Spinal cord (tissue), 9 donors: ENCODE measurements at regions not wholly inside any gene's neighbourhood (a gene's known extent, or its start where the extent isn't known, plus 50 kb on each side); places are given as distances from the start of the nearest gene placed in this dataset.
A peak's percentile ranks its signal among the peaks of the same experiment; 100 is the strongest.

Experiments
- DNase-seq, 6 donors: peaks; one replicate each; pipeline versions ENCODE4 v3.0.0 to v3.0.0-alpha.2; 2013 to 2015; ENCODE audit warnings: low spot score in 6 of 6, low read depth in 4 of 6
- H3K27ac ChIP-seq: one replicate; pipeline ENCODE4 v1.5.1; 2013; ENCODE audit warnings: low read depth, low read length, control low read depth
- H3K27me3 ChIP-seq: one replicate; pipeline ENCODE4 v1.6.1; 2013; ENCODE audit warnings: low read length; ENCODE audit not compliant: control insufficient read depth, insufficient read depth
- H3K36me3 ChIP-seq: one replicate; pipeline ENCODE4 v1.6.1; 2013; ENCODE audit warnings: low read length; ENCODE audit not compliant: control insufficient read depth, insufficient read depth
- H3K4me1 ChIP-seq: one replicate; pipeline ENCODE4 v1.6.1; 2013; ENCODE audit warnings: low read length; ENCODE audit not compliant: control insufficient read depth, insufficient read depth
- H3K4me3 ChIP-seq: one replicate; pipeline ENCODE4 v1.5.1; 2013; ENCODE audit warnings: low read depth, low read length, control low read depth
- H3K9me3 ChIP-seq: one replicate; pipeline ENCODE4 v1.6.1; 2013; ENCODE audit warnings: low read length; ENCODE audit not compliant: control insufficient read depth, insufficient read depth
- WGBS: methylation state at CpG from one replicate; pipeline ENCODE4 v1.1.5; 2013; ENCODE audit warnings: missing lambda C conversion rate; ENCODE audit not compliant: insufficient coverage; 5-methylcytosine and 5-hydroxymethylcytosine counted together
- donor health status: healthy.

GRCh38 chr1:96309783-96310182 is 411.8 kb upstream of the PTBP2 start:
- no peaks in the 10 kb centered on the region for H3K4me1 ChIP-seq
- H3K36me3 ChIP-seq = no peaks in the 10 kb centered on the region
- no peak overlapping the region for H3K4me3 ChIP-seq
- no peaks in the 10 kb centered on the region for H3K9me3 ChIP-seq
- H3K27me3 ChIP-seq = no peaks in the 10 kb centered on the region
- no peak for DNase-seq
- H3K27ac ChIP-seq = no peak overlapping the region
- WGBS = no CpG with 5 or more reads among the region's 1 CpG

- no peak overlapping the region for H3K4me3 ChIP-seq
- H3K27me3 ChIP-seq = no peaks in the 10 kb centered on the region
- WGBS = no CpG with 5 or more reads among the region's 1 CpG
- no peak for DNase-seq
- H3K4me1 ChIP-seq = no peaks in the 10 kb centered on the region
- no peak overlapping the region for H3K27ac ChIP-seq
- H3K36me3 ChIP-seq = no peaks in the 10 kb centered on the region
- no peaks in the 10 kb centered on the region for H3K9me3 ChIP-seq
These were observed 408.4 kb upstream of the PTBP2 start for GRCh38 chr1:96313216-96313615.

GRCh38 chr1:96329121-96329520 is 392.5 kb upstream of the PTBP2 start:
- Histone ChIP-seq H3K27ac (no peak overlapping the region), H3K4me1 (no peaks in the 10 kb centered on the region), H3K9me3 (no peaks in the 10 kb centered on the region), H3K4me3 (no peak overlapping the region), H3K27me3 (no peaks in the 10 kb centered on the region), H3K36me3 (no peaks in the 10 kb centered on the region)
- DNase-seq = no peak
- WGBS = no CpG with 5 or more reads among the region's 4 CpGs

- WGBS = 94% methylated on average over 2 of the region's 3 CpGs
- no peak for DNase-seq
- Histone ChIP-seq H3K27ac (no peak overlapping the region), H3K9me3 (no peaks in the 10 kb centered on the region), H3K4me1 (no peaks in the 10 kb centered on the region), H3K4me3 (no peak overlapping the region), H3K27me3 (no peaks in the 10 kb centered on the region), H3K36me3 (no peaks in the 10 kb centered on the region)
These were observed 390.0 kb upstream of the PTBP2 start for GRCh38 chr1:96331596-96331995.

- Histone ChIP-seq H3K9me3 (no peaks in the 10 kb centered on the region), H3K4me1 (no peaks in the 10 kb centered on the region), H3K27me3 (no peaks in the 10 kb centered on the region), H3K4me3 (no peak overlapping the region), H3K27ac (no peak overlapping the region), H3K36me3 (no peaks in the 10 kb centered on the region)
- no peak for DNase-seq
- WGBS = no CpG with 5 or more reads among the region's 4 CpGs
These were observed 387.9 kb upstream of the PTBP2 start for GRCh38 chr1:96333522-96334235.

- WGBS = 100% methylated on average over 3 of the region's 4 CpGs
- H3K27ac ChIP-seq = no peak overlapping the region
- DNase-seq = no peak
These were observed 387.4 kb upstream of the PTBP2 start for GRCh38 chr1:96334236-96334557.

GRCh38 chr1:96338622-96339021 is 383.0 kb upstream of the PTBP2 start:
- peak in 1 of 6 donors; percentile 11 for DNase-seq
- H3K27ac ChIP-seq = no peak overlapping the region
- H3K4me3 ChIP-seq = no peak overlapping the region
- WGBS = no CpG with 5 or more reads among the region's 2 CpGs
- no peaks in the 10 kb centered on the region for H3K4me1 ChIP-seq
- H3K27me3 ChIP-seq = no peaks in the 10 kb centered on the region
- H3K36me3 ChIP-seq = no peaks in the 10 kb centered on the region
- H3K9me3 ChIP-seq = no peaks in the 10 kb centered on the region

More at GRCh38 chr1:96334236-96334557, 387.4 kb upstream of the PTBP2 start:
- H3K9me3 ChIP-seq = no peaks in the 10 kb centered on the region
- no peaks in the 10 kb centered on the region for H3K27me3 ChIP-seq
- no peaks in the 10 kb centered on the region for H3K36me3 ChIP-seq
- H3K4me3 ChIP-seq = no peak overlapping the region
- no peaks in the 10 kb centered on the region for H3K4me1 ChIP-seq

GRCh38 chr1:96340686-96341085 is 380.9 kb upstream of the PTBP2 start:
- Histone ChIP-seq H3K9me3 (no peaks in the 10 kb centered on the region), H3K27me3 (no peaks in the 10 kb centered on the region), H3K4me3 (no peak overlapping the region), H3K36me3 (no peaks in the 10 kb centered on the region), H3K27ac (no peak overlapping the region), H3K4me1 (no peaks in the 10 kb centered on the region)
- DNase-seq = no peak

- no peak overlapping the region for H3K4me3 ChIP-seq
- no peaks in the 10 kb centered on the region for H3K36me3 ChIP-seq
- no peak overlapping the region for H3K27ac ChIP-seq
- no peaks in the 10 kb centered on the region for H3K9me3 ChIP-seq
- no peaks in the 10 kb centered on the region for H3K27me3 ChIP-seq
- H3K4me1 ChIP-seq = no peaks in the 10 kb centered on the region
- DNase-seq = no peak
These were observed 374.9 kb upstream of the PTBP2 start for GRCh38 chr1:96346719-96347118.

GRCh38 chr1:96349896-96350295 is 371.7 kb upstream of the PTBP2 start:
- 100% methylated on average over 1 of the region's 4 CpGs for WGBS
- no peak for DNase-seq
- H3K4me3 ChIP-seq = no peak overlapping the region
- H3K4me1 ChIP-seq = no peaks in the 10 kb centered on the region
- H3K27ac ChIP-seq = no peak overlapping the region
- no peaks in the 10 kb centered on the region for H3K27me3 ChIP-seq
- no peaks in the 10 kb centered on the region for H3K36me3 ChIP-seq
- H3K9me3 ChIP-seq = no peaks in the 10 kb centered on the region
